ENCODE measurements at regions not wholly inside any gene's neighbourhood (a gene's known extent, or its start where the extent isn't known, plus 50 kb on each side); places are given as distances from the start of the nearest gene placed in this dataset.

GRCh38 chr12:90757957-90758356 is 197.0 kb downstream of the CCER1 start:
- DNase-seq (ENCODE audit: low read depth), result no peak
- TF ChIP-seq CTCF (conservative IDR thresholded peaks at IDR 0.05; ENCODE audit: control insufficient read depth, insufficient read depth, low read depth, low read length), result no peak
- H3K4me3 ChIP-seq (ENCODE audit: control insufficient read depth, low read depth, low read length), result no peak overlapping the region

GRCh38 chr12:90745211-90745610 is 209.8 kb downstream of the CCER1 start:
- no peak overlapping the region for H3K4me3 ChIP-seq (ENCODE audit: control insufficient read depth, low read depth, low read length)
- no peak for DNase-seq (ENCODE audit: low read depth)
- no peak for TF ChIP-seq CTCF (conservative IDR thresholded peaks at IDR 0.05; ENCODE audit: control insufficient read depth, insufficient read depth, low read depth, low read length)

DNA sequence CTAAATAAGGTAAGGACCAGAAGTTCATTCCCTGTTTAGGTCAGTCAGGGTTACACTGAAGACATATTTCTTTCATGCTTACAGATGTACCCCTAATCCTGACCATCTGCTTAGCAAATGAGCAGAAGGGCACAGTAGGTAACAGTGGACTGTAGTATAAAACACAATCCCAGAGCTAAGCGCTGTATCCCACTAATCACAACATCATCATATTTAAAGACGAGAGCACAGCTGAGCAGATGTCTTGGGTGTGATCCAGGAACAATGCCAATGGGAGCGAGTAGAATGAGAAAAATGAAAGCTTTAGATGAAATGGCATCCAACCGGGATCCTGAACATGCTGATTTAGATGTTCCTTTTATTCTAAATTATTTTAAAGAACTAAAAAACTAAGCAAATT is 213.4 kb downstream of the CCER1 start:
- TF ChIP-seq CTCF (conservative IDR thresholded peaks at IDR 0.05; ENCODE audit: control insufficient read depth, insufficient read depth, low read depth, low read length), result no peak
- H3K4me3 ChIP-seq (ENCODE audit: control insufficient read depth, low read depth, low read length), result no peak overlapping the region
- DNase-seq (ENCODE audit: low read depth), result peak; percentile 7

DNA sequence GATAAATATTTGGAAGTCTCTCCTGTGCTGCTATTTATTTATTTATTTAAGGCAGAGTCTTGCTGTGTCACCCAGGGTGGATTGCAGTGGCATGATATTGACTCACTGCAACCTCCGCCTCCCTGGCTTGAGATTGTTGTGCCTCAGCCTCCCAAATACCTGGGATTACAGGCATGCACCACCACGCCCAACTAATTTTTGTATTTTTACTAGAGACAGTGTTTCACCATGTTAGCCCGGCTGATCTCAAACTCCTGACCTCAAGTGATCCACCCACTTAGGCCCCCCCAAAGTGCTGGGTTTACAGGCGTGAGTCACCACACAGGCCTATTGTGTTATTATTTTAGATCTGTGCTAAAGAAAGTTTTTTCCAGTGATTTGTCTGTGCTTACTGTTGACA is 225.2 kb downstream of the CCER1 start:
- DNase-seq (ENCODE audit: low read depth), result peak; percentile 50
- TF ChIP-seq CTCF (conservative IDR thresholded peaks at IDR 0.05; ENCODE audit: control insufficient read depth, insufficient read depth, low read depth, low read length), result no peak
- no peak overlapping the region for H3K4me3 ChIP-seq (ENCODE audit: control insufficient read depth, low read depth, low read length)

GRCh38 chr12:90712671-90713070 is 242.3 kb downstream of the CCER1 start:
- DNase-seq (ENCODE audit: low read depth), result no peak

DNA sequence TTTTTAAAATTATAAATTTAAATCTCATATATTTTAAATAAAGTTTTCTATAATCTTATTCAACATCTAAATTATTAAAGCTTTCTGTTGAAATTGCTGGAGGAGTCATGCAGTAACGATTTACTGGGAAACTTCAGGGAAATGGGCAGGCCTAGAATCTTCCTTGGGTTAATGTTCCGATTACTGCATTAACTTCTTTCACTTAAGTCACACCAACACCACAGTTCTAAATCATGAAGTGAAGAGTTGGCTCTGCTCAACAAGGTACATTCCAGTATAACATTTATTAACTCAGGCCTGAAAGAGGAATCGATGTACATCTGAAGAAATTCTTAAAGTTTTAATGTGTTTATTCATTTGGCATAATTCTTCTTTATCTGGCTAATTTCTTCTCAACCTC is 244.3 kb downstream of the CCER1 start:
- no peak for TF ChIP-seq CTCF (conservative IDR thresholded peaks at IDR 0.05; ENCODE audit: control insufficient read depth, insufficient read depth, low read depth, low read length)
- DNase-seq (ENCODE audit: low read depth), result no peak
- H3K4me3 ChIP-seq (ENCODE audit: control insufficient read depth, low read depth, low read length), result no peak overlapping the region

More at GRCh38 chr12:90712671-90713070, 242.3 kb downstream of the CCER1 start:
- H3K4me3 ChIP-seq (ENCODE audit: control insufficient read depth, low read depth, low read length), result no peak overlapping the region
- no peak for TF ChIP-seq CTCF (conservative IDR thresholded peaks at IDR 0.05; ENCODE audit: control insufficient read depth, insufficient read depth, low read depth, low read length)

- no peak for TF ChIP-seq CTCF (conservative IDR thresholded peaks at IDR 0.05; ENCODE audit: control insufficient read depth, insufficient read depth, low read depth, low read length)
- no peak for DNase-seq (ENCODE audit: low read depth)
- H3K4me3 ChIP-seq (ENCODE audit: control insufficient read depth, low read depth, low read length), result no peak overlapping the region
These were observed 248.9 kb downstream of the CCER1 start for GRCh38 chr12:90706036-90706435.

Measured in fibroblast of mammary gland (primary cell).